ENCODE measurements at regions not wholly inside any gene's neighbourhood (a gene's known extent, or its start where the extent isn't known, plus 50 kb on each side); places are given as distances from the start of the nearest gene placed in this dataset.

- Histone ChIP-seq H3K27ac (ENCODE audit: low read depth, low read length) (no peak overlapping the region), H3K9me3 (ENCODE audit: control insufficient read depth, insufficient read depth, low read length) (peaks cover 72% of the 10 kb centered on the region), H3K27me3 (ENCODE audit: control insufficient read depth, insufficient read depth, low read length) (no peaks in the 10 kb centered on the region), H3K4me3 (ENCODE audit: low read depth, low read length) (no peak overlapping the region)
- TF ChIP-seq, protein P1, sequence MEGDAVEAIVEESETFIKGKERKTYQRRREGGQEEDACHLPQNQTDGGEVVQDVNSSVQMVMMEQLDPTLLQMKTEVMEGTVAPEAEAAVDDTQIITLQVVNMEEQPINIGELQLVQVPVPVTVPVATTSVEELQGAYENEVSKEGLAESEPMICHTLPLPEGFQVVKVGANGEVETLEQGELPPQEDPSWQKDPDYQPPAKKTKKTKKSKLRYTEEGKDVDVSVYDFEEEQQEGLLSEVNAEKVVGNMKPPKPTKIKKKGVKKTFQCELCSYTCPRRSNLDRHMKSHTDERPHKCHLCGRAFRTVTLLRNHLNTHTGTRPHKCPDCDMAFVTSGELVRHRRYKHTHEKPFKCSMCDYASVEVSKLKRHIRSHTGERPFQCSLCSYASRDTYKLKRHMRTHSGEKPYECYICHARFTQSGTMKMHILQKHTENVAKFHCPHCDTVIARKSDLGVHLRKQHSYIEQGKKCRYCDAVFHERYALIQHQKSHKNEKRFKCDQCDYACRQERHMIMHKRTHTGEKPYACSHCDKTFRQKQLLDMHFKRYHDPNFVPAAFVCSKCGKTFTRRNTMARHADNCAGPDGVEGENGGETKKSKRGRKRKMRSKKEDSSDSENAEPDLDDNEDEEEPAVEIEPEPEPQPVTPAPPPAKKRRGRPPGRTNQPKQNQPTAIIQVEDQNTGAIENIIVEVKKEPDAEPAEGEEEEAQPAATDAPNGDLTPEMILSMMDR (IDR thresholded peaks at IDR 0.05; ENCODE audit: low read depth, low read length), result no peak
- POLR2A ChIA-PET, result no interaction called here
- DNase-seq (ENCODE audit: low read depth, low spot score), result no peak
- CTCF ChIA-PET, result no interaction called here
Measured at GRCh38 chr11:70747921-70748320, 349.6 kb downstream of the CTTN start.

GRCh38 chr11:70751142-70751734 lies 352.9 kb downstream of the CTTN start:
- peaks cover 50% of the 10 kb centered on the region for H3K9me3 ChIP-seq (ENCODE audit: control insufficient read depth, insufficient read depth, low read length)

GRCh38 chr11:70755410-70756158 lies 357.3 kb downstream of the CTTN start:
- H3K4me3 ChIP-seq (ENCODE audit: low read depth, low read length), result no peak overlapping the region
- H3K27me3 ChIP-seq (ENCODE audit: control insufficient read depth, insufficient read depth, low read length), result no peaks in the 10 kb centered on the region
- peaks cover 36% of the 10 kb centered on the region for H3K9me3 ChIP-seq (ENCODE audit: control insufficient read depth, insufficient read depth, low read length)
- TF ChIP-seq, protein P1 (IDR thresholded peaks at IDR 0.05; ENCODE audit: low read depth, low read length), result peak; percentile 74
- POLR2A ChIA-PET, result no interaction called here
- H3K27ac ChIP-seq (ENCODE audit: low read depth, low read length), result no peak overlapping the region
- CTCF ChIA-PET, result interaction anchor here (1.0 to 6.3 kb wide), 4 partner anchors 10 to 293 kb away, joined by 3 to 37 read pairs (median 4); no protein-coding TSS in a partner anchor
- peak; percentile 4 for DNase-seq (ENCODE audit: low read depth, low spot score)

More at GRCh38 chr11:70751142-70751734, 352.9 kb downstream of the CTTN start:
- no peak overlapping the region for H3K4me3 ChIP-seq (ENCODE audit: low read depth, low read length)
- no peaks in the 10 kb centered on the region for H3K27me3 ChIP-seq (ENCODE audit: control insufficient read depth, insufficient read depth, low read length)
- TF ChIP-seq, protein P1 (IDR thresholded peaks at IDR 0.05; ENCODE audit: low read depth, low read length), result no peak
- H3K27ac ChIP-seq (ENCODE audit: low read depth, low read length), result no peak overlapping the region
- POLR2A ChIA-PET, result no interaction called here
- no peak for DNase-seq (ENCODE audit: low read depth, low spot score)
- CTCF ChIA-PET, result no interaction called here

GRCh38 chr11:70756341-70756740 lies 358.0 kb downstream of the CTTN start:
- DNase-seq (ENCODE audit: low read depth, low spot score), result no peak
- Histone ChIP-seq H3K4me3 (ENCODE audit: low read depth, low read length) (no peak overlapping the region), H3K27ac (ENCODE audit: low read depth, low read length) (no peak overlapping the region), H3K27me3 (ENCODE audit: control insufficient read depth, insufficient read depth, low read length) (no peaks in the 10 kb centered on the region), H3K9me3 (ENCODE audit: control insufficient read depth, insufficient read depth, low read length) (peaks cover 42% of the 10 kb centered on the region)
- ChIA-PET CTCF (interaction anchor here (1.0 to 6.3 kb wide), 4 partner anchors 9 to 294 kb away, joined by 3 to 37 read pairs (median 4); no protein-coding TSS in a partner anchor), POLR2A (no interaction called here)
- TF ChIP-seq, protein P1 (IDR thresholded peaks at IDR 0.05; ENCODE audit: low read depth, low read length), result no peak

DNA sequence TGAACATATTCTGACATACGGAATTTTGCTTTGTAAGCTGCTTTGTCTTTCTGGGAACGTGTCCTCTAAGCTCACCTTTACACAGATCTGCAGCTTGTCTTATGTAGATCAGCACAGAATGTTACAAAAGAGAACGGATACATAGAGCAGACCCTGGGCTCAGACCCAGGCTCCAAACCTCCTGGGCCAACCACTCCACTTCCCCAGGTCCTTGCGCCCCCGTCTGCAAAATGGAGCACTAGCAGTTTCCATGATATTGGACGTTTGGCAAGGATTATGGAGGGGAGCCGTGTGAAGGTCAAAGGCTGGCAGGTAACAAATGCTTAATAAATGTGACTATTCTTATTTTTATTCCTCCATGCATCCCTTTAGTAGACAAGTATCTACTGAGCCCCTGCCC lies 358.4 kb downstream of the CTTN start:
- CTCF ChIA-PET, result interaction anchor here (1.3 to 6.3 kb wide), 2 partner anchors 288 to 294 kb away, joined by 4 to 37 read pairs; no protein-coding TSS in a partner anchor
- no peak overlapping the region for H3K27ac ChIP-seq (ENCODE audit: low read depth, low read length)
- H3K4me3 ChIP-seq (ENCODE audit: low read depth, low read length), result no peak overlapping the region
- no peak for DNase-seq (ENCODE audit: low read depth, low spot score)
- POLR2A ChIA-PET, result no interaction called here
- TF ChIP-seq, protein P1 (IDR thresholded peaks at IDR 0.05; ENCODE audit: low read depth, low read length), result no peak
- H3K9me3 ChIP-seq (ENCODE audit: control insufficient read depth, insufficient read depth, low read length), result peaks cover 47% of the 10 kb centered on the region
- no peaks in the 10 kb centered on the region for H3K27me3 ChIP-seq (ENCODE audit: control insufficient read depth, insufficient read depth, low read length)

Data from AG04450 (cell line).